Retina (tissue), 1 donor: ENCODE measurements at regions not wholly inside any gene's neighbourhood (a gene's known extent, or its start where the extent isn't known, plus 50 kb on each side); places are given as distances from the start of the nearest gene placed in this dataset.

Source experiments
- DNase-seq: peaks from one replicate; pipeline ENCODE4 v3.0.0-alpha.2; 2016

- no peak for DNase-seq
These were observed 67.2 kb upstream of the LHX1 start for GRCh38 chr17:36869856-36870719.

- no peak for DNase-seq
These were observed 66.6 kb upstream of the LHX1 start for GRCh38 chr17:36870720-36870999.

- no peak for DNase-seq
These were observed 61.5 kb upstream of the LHX1 start for GRCh38 chr17:36875698-36876293.

- no peak for DNase-seq
These were observed 60.3 kb upstream of the LHX1 start for GRCh38 chr17:36876966-36877365.

- DNase-seq: no peak
These were observed 59.5 kb upstream of the LHX1 start for GRCh38 chr17:36877771-36878170.

GRCh38 chr17:36878216-36878615 lies 59.1 kb upstream of the LHX1 start:
- no peak for DNase-seq

GRCh38 chr17:36879027-36879426 lies 58.2 kb upstream of the LHX1 start:
- DNase-seq: no peak

- peak; percentile 69 for DNase-seq
These were observed 57.6 kb upstream of the LHX1 start for GRCh38 chr17:36879624-36880131.

- DNase-seq: no peak
These were observed 56.9 kb upstream of the LHX1 start for GRCh38 chr17:36880268-36880905.

GRCh38 chr17:36881323-36881722 lies 56.0 kb upstream of the LHX1 start:
- no peak for DNase-seq

GRCh38 chr17:36884495-36885152 lies 52.7 kb upstream of the LHX1 start:
- no peak for DNase-seq

- peak; percentile 49 for DNase-seq
These were observed 52.0 kb upstream of the LHX1 start for GRCh38 chr17:36885153-36885735.

GRCh38 chr17:36885771-36886377 lies 51.4 kb upstream of the LHX1 start:
- no peak for DNase-seq
